Large intestine (tissue), 3 donors: ENCODE measurements at regions not wholly inside any gene's neighbourhood (a gene's known extent, or its start where the extent isn't known, plus 50 kb on each side); places are given as distances from the start of the nearest gene placed in this dataset.

Source experiments
- DNase-seq, 2 donors: peaks; one replicate each; pipeline versions ENCODE4 v3.0.0 to v3.0.0-alpha.2; 2013
- H3K27ac ChIP-seq: one replicate; pipeline ENCODE4 v1.5.1; 2013; ENCODE audit warnings: low read length
- H3K27me3 ChIP-seq: 2 replicates; pipeline ENCODE4 v1.6.1; 2013; ENCODE audit warnings: low read length; ENCODE audit not compliant: control insufficient read depth, insufficient read depth
- H3K36me3 ChIP-seq: 2 replicates; pipeline ENCODE4 v1.6.1; 2013; ENCODE audit warnings: low read length; ENCODE audit not compliant: control insufficient read depth, insufficient read depth
- H3K4me1 ChIP-seq: one replicate; pipeline ENCODE4 v1.6.1; 2013; ENCODE audit warnings: low read length; ENCODE audit not compliant: control insufficient read depth, insufficient read depth
- H3K4me3 ChIP-seq: one replicate; pipeline ENCODE4 v1.5.1; 2013; ENCODE audit warnings: low read length
- H3K9me3 ChIP-seq: one replicate; pipeline ENCODE4 v1.6.1; 2013; ENCODE audit warnings: mild to moderate bottlenecking, low read depth, low read length, moderate library complexity; ENCODE audit not compliant: control insufficient read depth
- WGBS: methylation state at CpG from one replicate; pipeline ENCODE4 v1.1.5; 2013; ENCODE audit warnings: low lambda C conversion rate; ENCODE audit not compliant: insufficient coverage; 5-methylcytosine and 5-hydroxymethylcytosine counted together

GRCh38 chr16:80314042-80314441, 226.8 kb upstream of the DYNLRB2 start:
- no peak overlapping the region for H3K27ac ChIP-seq
- no CpG with 5 or more reads among the region's 4 CpGs for WGBS
- no peak for DNase-seq
- no peaks in the 10 kb centered on the region for H3K36me3 ChIP-seq
- H3K27me3 ChIP-seq: no peaks in the 10 kb centered on the region
- H3K4me1 ChIP-seq: no peaks in the 10 kb centered on the region
- no peaks in the 10 kb centered on the region for H3K9me3 ChIP-seq
- no peak overlapping the region for H3K4me3 ChIP-seq

DNA sequence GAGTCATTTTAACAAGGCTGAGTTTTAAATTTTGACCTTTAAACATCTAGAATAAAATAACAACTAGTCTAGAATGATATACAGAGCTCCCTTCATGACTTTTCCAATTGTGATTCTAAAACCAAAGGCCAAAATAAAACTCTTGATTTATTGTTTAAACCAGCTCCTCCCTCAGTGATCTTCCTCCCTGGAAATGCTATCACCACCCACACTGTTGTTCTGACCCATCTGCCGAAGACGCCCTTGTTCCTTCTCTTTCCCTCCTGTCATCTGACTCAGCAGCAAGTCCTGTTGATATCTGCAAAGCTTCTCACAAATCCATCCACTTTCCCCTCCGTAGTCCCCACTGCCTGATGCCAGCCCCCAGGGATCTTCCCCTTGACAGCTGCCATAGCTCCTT, 231.6 kb upstream of the DYNLRB2 start:
- no CpG with 5 or more reads among the region's 3 CpGs for WGBS
- H3K36me3 ChIP-seq: no peaks in the 10 kb centered on the region
- DNase-seq: no peak
- no peaks in the 10 kb centered on the region for H3K27me3 ChIP-seq
- H3K27ac ChIP-seq: no peak overlapping the region
- no peak overlapping the region for H3K4me3 ChIP-seq
- peaks cover 8% of the 10 kb centered on the region for H3K4me1 ChIP-seq
- H3K9me3 ChIP-seq: no peaks in the 10 kb centered on the region

DNA sequence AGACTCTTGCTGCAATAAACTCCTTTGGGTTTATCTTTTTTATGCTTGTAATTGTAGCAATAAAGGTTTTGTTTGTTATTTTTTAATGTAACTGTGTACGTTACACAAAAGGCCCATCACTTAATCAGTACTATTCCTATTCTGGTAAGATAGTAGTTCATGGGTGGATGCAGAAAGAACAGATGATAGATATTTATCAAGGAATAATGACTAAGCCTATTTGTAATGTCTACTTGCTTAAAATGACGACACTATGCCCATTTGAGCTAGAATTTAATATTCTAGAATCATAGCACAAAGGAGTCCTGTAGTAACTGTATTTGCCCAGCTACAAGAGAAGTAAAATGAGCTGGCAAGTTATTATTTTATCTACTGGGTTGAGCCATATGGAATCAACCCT, 235.4 kb upstream of the DYNLRB2 start:
- Histone ChIP-seq H3K36me3 (no peaks in the 10 kb centered on the region), H3K4me1 (peaks cover 10% of the 10 kb centered on the region), H3K4me3 (no peak overlapping the region), H3K27ac (no peak overlapping the region), H3K27me3 (no peaks in the 10 kb centered on the region), H3K9me3 (no peaks in the 10 kb centered on the region)
- DNase-seq: no peak
- whole genome bisulfite sequencing: no CpG with 5 or more reads among the region's 2 CpGs

- WGBS: no CpG with 5 or more reads among the region's 4 CpGs
Observed at GRCh38 chr16:80303691-80304090, 237.1 kb upstream of the DYNLRB2 start.

GRCh38 chr16:80300876-80301275, 239.9 kb upstream of the DYNLRB2 start:
- no peak overlapping the region for H3K27ac ChIP-seq
- H3K9me3 ChIP-seq: no peaks in the 10 kb centered on the region
- H3K4me3 ChIP-seq: no peak overlapping the region
- H3K27me3 ChIP-seq: no peaks in the 10 kb centered on the region
- H3K36me3 ChIP-seq: no peaks in the 10 kb centered on the region
- H3K4me1 ChIP-seq: peaks cover 4% of the 10 kb centered on the region
- DNase-seq: no peak

More at GRCh38 chr16:80303691-80304090, 237.1 kb upstream of the DYNLRB2 start:
- Histone ChIP-seq H3K4me3 (no peak overlapping the region), H3K27ac (no peak overlapping the region), H3K36me3 (no peaks in the 10 kb centered on the region), H3K9me3 (no peaks in the 10 kb centered on the region), H3K27me3 (no peaks in the 10 kb centered on the region), H3K4me1 (peaks cover 10% of the 10 kb centered on the region)
- no peak for DNase-seq

DNA sequence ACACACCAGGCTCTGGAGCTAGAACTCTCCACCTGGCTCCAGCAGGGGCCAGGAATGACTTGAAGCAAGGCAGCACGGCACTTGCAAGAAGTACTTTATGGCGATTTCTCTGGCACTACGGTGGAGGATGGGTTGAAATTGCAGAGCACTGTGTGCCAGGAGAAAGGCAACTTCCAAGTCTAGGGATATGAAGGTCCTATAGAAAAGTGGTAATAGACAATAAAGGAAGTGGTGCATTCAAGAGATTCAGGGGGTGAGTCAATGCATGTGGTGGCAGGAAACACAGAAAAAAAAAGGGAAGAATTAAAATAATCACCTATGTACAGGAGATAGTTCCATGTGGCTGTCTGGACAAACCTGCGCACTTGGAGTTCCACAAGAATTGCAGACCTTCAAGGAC, 240.3 kb upstream of the DYNLRB2 start:
- H3K9me3 ChIP-seq: no peaks in the 10 kb centered on the region
- H3K27ac ChIP-seq: no peak overlapping the region
- H3K4me3 ChIP-seq: no peak overlapping the region
- H3K4me1 ChIP-seq: peaks cover 4% of the 10 kb centered on the region
- no peaks in the 10 kb centered on the region for H3K36me3 ChIP-seq
- H3K27me3 ChIP-seq: no peaks in the 10 kb centered on the region
- WGBS: no CpG with 5 or more reads among the region's 4 CpGs
- DNase-seq: no peak

DNA sequence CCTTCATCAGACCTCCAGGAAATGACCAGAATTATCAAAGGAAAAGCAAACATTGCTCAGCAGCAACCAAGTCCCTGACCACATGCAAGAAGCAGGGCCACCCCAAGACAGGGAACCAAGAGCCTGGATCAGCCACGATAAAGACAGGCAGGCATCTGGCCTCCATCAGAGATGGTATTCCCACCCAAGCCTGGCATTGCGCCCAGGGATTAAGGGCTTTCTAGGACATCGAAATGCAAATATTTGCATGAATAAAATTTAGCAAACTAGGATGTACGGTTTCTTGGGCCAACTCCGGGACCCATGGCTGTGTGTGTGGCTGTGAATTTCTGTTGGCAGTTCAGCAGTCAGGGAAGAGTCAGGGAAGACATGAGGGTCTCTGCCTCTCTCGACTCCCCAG, 241.4 kb upstream of the DYNLRB2 start:
- no peaks in the 10 kb centered on the region for H3K36me3 ChIP-seq
- H3K9me3 ChIP-seq: no peaks in the 10 kb centered on the region
- no peak overlapping the region for H3K27ac ChIP-seq
- no peak overlapping the region for H3K4me3 ChIP-seq
- peaks cover 4% of the 10 kb centered on the region for H3K4me1 ChIP-seq
- no peak for DNase-seq
- no peaks in the 10 kb centered on the region for H3K27me3 ChIP-seq
- no CpG with 5 or more reads among the region's 6 CpGs for WGBS

- Histone ChIP-seq H3K4me3 (no peak overlapping the region), H3K27ac (no peak overlapping the region), H3K4me1 (no peaks in the 10 kb centered on the region), H3K36me3 (no peaks in the 10 kb centered on the region), H3K9me3 (no peaks in the 10 kb centered on the region), H3K27me3 (no peaks in the 10 kb centered on the region)
- DNase-seq: no peak
Observed at GRCh38 chr16:80298676-80299075, 242.1 kb upstream of the DYNLRB2 start.

- H3K9me3 ChIP-seq: no peaks in the 10 kb centered on the region
- no CpG with 5 or more reads among the region's 7 CpGs for WGBS
- H3K4me3 ChIP-seq: no peak overlapping the region
- no peak for DNase-seq
- no peaks in the 10 kb centered on the region for H3K27me3 ChIP-seq
- H3K27ac ChIP-seq: no peak overlapping the region
- H3K4me1 ChIP-seq: no peaks in the 10 kb centered on the region
- no peaks in the 10 kb centered on the region for H3K36me3 ChIP-seq
Observed at GRCh38 chr16:80296034-80296433, 244.8 kb upstream of the DYNLRB2 start.

- 100% methylated on average over 1 of the region's 4 CpGs for WGBS
- Histone ChIP-seq H3K4me1 (no peaks in the 10 kb centered on the region), H3K9me3 (no peaks in the 10 kb centered on the region), H3K4me3 (no peak overlapping the region), H3K36me3 (no peaks in the 10 kb centered on the region), H3K27ac (no peak overlapping the region), H3K27me3 (no peaks in the 10 kb centered on the region)
- no peak for DNase-seq
Observed at GRCh38 chr16:80294172-80294571, 246.6 kb upstream of the DYNLRB2 start.

DNA sequence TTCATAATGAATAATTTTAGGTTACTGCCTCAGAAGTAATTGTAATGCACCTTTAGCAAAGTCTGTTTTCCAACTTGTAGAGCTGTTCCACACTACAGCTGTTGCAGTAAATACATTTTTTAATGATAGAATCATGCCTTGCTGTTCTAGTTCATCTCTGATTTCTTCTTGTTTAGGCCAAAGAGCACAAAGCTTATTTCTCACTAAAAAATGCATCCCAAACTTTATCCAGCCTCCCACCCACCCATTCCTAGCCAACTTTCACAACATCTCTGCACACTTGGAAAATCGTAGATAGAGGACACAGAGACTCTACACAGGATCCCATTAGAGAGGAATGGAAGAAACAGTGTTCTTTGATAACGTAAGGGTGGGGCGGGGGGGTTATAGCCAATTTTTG, 252.2 kb upstream of the DYNLRB2 start:
- no peaks in the 10 kb centered on the region for H3K27me3 ChIP-seq
- H3K9me3 ChIP-seq: no peaks in the 10 kb centered on the region
- no peaks in the 10 kb centered on the region for H3K36me3 ChIP-seq
- no CpG with 5 or more reads among the region's 3 CpGs for WGBS
- DNase-seq: no peak
- no peak overlapping the region for H3K4me3 ChIP-seq
- H3K27ac ChIP-seq: no peak overlapping the region
- no peaks in the 10 kb centered on the region for H3K4me1 ChIP-seq
